ENCODE measurements at regions not wholly inside any gene's neighbourhood (a gene's known extent, or its start where the extent isn't known, plus 50 kb on each side); places are given as distances from the start of the nearest gene placed in this dataset.

GRCh38 chr5:18483451-18483850 is 849.2 kb downstream of the TAF11L14 start:
- no peaks in the 10 kb centered on the region for H3K4me1 Mint-ChIP-seq (ENCODE audit: low read depth, unreplicated experiment)
- H3K27me3 Mint-ChIP-seq (ENCODE audit: unreplicated experiment) = no peaks in the 10 kb centered on the region
- TF ChIP-seq, protein P1, sequence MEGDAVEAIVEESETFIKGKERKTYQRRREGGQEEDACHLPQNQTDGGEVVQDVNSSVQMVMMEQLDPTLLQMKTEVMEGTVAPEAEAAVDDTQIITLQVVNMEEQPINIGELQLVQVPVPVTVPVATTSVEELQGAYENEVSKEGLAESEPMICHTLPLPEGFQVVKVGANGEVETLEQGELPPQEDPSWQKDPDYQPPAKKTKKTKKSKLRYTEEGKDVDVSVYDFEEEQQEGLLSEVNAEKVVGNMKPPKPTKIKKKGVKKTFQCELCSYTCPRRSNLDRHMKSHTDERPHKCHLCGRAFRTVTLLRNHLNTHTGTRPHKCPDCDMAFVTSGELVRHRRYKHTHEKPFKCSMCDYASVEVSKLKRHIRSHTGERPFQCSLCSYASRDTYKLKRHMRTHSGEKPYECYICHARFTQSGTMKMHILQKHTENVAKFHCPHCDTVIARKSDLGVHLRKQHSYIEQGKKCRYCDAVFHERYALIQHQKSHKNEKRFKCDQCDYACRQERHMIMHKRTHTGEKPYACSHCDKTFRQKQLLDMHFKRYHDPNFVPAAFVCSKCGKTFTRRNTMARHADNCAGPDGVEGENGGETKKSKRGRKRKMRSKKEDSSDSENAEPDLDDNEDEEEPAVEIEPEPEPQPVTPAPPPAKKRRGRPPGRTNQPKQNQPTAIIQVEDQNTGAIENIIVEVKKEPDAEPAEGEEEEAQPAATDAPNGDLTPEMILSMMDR (IDR thresholded peaks at IDR 0.05; ENCODE audit: partially characterized antibody, unreplicated experiment) = no peak
- H3K9me3 Mint-ChIP-seq (ENCODE audit: unreplicated experiment) = no peaks in the 10 kb centered on the region
- DNase-seq = no peak
- H3K36me3 Mint-ChIP-seq (ENCODE audit: unreplicated experiment) = no peaks in the 10 kb centered on the region
- no peak overlapping the region for H3K27ac Mint-ChIP-seq (ENCODE audit: unreplicated experiment)
- H3K4me3 Mint-ChIP-seq (ENCODE audit: unreplicated experiment) = no peak overlapping the region

DNA sequence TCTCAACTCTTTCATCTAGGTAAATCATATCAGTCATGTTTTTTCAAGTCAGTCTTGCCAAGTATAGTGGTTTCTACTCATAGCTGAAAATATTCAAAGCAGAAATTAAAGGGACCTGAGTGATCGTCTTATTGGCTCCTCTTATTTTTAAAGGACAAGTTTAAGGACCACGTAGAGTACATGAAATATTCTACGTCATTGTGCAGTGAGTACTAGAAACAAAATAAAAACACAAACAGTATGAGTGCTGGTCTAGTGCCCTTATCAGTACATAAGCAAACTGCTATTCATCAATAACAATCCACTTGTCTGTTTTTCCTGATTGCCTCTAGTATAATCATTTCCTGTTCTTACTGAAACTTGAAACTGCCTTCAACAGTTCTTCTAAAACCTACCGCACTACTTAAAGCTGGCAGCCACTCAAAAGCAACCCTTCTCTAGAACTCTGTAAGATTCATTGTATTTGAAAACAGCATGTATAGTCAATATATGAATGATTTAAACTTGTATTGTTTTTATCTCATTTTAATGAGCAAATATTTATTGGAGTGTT is 853.7 kb downstream of the TAF11L14 start:
- no peaks in the 10 kb centered on the region for H3K4me1 Mint-ChIP-seq (ENCODE audit: low read depth, unreplicated experiment)
- TF ChIP-seq, protein P1 (IDR thresholded peaks at IDR 0.05; ENCODE audit: partially characterized antibody, unreplicated experiment) = no peak

DNA sequence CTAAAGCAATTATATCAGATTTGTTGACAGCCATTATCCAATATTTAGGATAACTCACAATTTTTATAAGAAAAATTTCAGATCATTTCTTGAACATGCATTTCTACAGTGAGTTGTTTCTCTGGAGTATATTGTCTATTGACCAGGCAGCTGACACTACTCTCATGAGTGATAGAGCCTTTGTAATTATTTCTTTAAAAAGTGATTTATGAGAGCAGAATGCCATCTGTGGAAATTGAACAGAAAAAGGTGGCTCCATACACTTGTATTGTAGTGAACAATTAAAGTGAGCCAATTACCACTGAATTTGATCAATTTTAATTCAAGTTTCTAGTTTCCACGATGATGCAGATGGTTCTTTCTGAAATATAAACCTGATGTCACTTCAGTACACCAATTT is 855.4 kb downstream of the TAF11L14 start:
- Mint-ChIP-seq H3K9me3 (ENCODE audit: unreplicated experiment) (no peaks in the 10 kb centered on the region), H3K36me3 (ENCODE audit: unreplicated experiment) (no peaks in the 10 kb centered on the region), H3K4me3 (ENCODE audit: unreplicated experiment) (no peak overlapping the region)

More for the DNA sequence above, 853.7 kb downstream of the TAF11L14 start:
- no peaks in the 10 kb centered on the region for H3K27me3 Mint-ChIP-seq (ENCODE audit: unreplicated experiment)
- H3K4me3 Mint-ChIP-seq (ENCODE audit: unreplicated experiment) = no peak overlapping the region
- no peak overlapping the region for H3K27ac Mint-ChIP-seq (ENCODE audit: unreplicated experiment)
- H3K36me3 Mint-ChIP-seq (ENCODE audit: unreplicated experiment) = no peaks in the 10 kb centered on the region
- no peaks in the 10 kb centered on the region for H3K9me3 Mint-ChIP-seq (ENCODE audit: unreplicated experiment)
- no peak for DNase-seq

DNA sequence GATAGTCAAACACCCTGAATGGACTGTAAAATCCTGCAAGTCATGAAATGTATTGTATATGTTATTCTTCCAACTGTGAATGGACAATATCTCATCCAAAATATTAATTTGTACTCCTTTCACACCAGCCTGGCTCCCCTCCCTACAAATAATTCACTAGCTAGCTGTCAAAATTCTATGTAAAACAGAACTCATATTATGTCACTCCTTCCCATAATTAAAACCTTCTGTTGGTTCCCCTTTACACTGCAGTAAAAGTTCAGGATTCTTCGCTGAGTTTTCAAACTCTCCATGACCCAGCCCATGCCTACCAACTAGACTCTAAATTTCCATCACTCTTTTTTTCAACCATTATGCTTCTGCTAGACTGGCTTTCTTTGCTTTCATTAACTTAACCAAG is 857.1 kb downstream of the TAF11L14 start:
- TF ChIP-seq, protein P1 (IDR thresholded peaks at IDR 0.05; ENCODE audit: partially characterized antibody, unreplicated experiment) = no peak
- DNase-seq = no peak
- Mint-ChIP-seq H3K4me3 (ENCODE audit: unreplicated experiment) (no peak overlapping the region), H3K36me3 (ENCODE audit: unreplicated experiment) (no peaks in the 10 kb centered on the region), H3K4me1 (ENCODE audit: low read depth, unreplicated experiment) (no peaks in the 10 kb centered on the region), H3K9me3 (ENCODE audit: unreplicated experiment) (no peaks in the 10 kb centered on the region), H3K27me3 (ENCODE audit: unreplicated experiment) (no peaks in the 10 kb centered on the region), H3K27ac (ENCODE audit: unreplicated experiment) (no peak overlapping the region)

More for the DNA sequence above, 855.4 kb downstream of the TAF11L14 start:
- Mint-ChIP-seq H3K27me3 (ENCODE audit: unreplicated experiment) (no peaks in the 10 kb centered on the region), H3K27ac (ENCODE audit: unreplicated experiment) (no peak overlapping the region), H3K4me1 (ENCODE audit: low read depth, unreplicated experiment) (no peaks in the 10 kb centered on the region)
- no peak for DNase-seq
- TF ChIP-seq, protein P1 (IDR thresholded peaks at IDR 0.05; ENCODE audit: partially characterized antibody, unreplicated experiment) = no peak

DNA sequence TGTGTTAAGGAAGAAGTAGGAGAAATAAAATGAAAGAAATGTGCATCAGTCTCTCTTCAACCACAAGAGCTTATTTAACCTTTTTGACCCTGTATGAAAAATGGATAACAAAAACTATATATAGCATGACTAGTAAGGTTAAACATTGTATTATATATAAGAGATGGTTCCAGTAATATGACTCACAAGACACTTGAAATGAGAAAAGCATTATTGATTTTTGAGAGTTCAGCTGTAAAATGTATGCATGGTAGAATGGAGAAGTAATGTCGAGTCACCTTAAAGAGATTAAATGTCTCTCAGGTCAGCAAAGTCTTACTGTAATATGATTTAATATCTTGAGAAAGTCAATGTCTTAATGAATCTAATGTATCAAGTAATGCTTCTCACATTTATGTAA is 860.9 kb downstream of the TAF11L14 start:
- DNase-seq = no peak
- H3K36me3 Mint-ChIP-seq (ENCODE audit: unreplicated experiment) = peaks cover 7% of the 10 kb centered on the region
- peaks cover 2% of the 10 kb centered on the region for H3K9me3 Mint-ChIP-seq (ENCODE audit: unreplicated experiment)
- no peaks in the 10 kb centered on the region for H3K4me1 Mint-ChIP-seq (ENCODE audit: low read depth, unreplicated experiment)
- no peak overlapping the region for H3K27ac Mint-ChIP-seq (ENCODE audit: unreplicated experiment)
- TF ChIP-seq, protein P1 (IDR thresholded peaks at IDR 0.05; ENCODE audit: partially characterized antibody, unreplicated experiment) = no peak
- H3K27me3 Mint-ChIP-seq (ENCODE audit: unreplicated experiment) = no peaks in the 10 kb centered on the region
- H3K4me3 Mint-ChIP-seq (ENCODE audit: unreplicated experiment) = no peak overlapping the region

Data from glutamatergic neuron (in vitro differentiated cells).